ENCODE measurements at regions not wholly inside any gene's neighbourhood (a gene's known extent, or its start where the extent isn't known, plus 50 kb on each side); places are given as distances from the start of the nearest gene placed in this dataset.

DNA sequence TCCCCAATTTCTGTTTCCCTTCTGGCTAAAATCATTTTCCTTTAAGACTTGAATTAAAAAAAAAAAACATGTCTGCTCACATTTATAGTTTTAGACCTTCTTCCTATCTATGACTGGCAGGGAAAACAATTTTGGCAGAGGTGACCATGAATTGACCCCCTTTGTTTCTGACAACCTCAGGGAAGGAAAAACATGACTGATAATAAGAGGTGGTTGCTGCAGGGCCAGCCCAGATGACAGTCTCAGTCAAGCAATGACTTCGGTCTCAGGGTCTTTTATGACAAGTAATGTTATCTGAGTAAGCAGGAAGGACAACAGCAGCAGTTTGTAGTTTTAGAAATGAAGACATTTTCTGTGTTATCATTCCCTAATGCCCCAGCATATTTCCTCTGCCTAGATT lies 430.9 kb downstream of the LRIG3 start:
- no peak for DNase-seq (ENCODE audit: low spot score)

GRCh38 chr12:58491306-58491705 lies 429.0 kb downstream of the LRIG3 start:
- no peak for DNase-seq (ENCODE audit: low spot score)

DNA sequence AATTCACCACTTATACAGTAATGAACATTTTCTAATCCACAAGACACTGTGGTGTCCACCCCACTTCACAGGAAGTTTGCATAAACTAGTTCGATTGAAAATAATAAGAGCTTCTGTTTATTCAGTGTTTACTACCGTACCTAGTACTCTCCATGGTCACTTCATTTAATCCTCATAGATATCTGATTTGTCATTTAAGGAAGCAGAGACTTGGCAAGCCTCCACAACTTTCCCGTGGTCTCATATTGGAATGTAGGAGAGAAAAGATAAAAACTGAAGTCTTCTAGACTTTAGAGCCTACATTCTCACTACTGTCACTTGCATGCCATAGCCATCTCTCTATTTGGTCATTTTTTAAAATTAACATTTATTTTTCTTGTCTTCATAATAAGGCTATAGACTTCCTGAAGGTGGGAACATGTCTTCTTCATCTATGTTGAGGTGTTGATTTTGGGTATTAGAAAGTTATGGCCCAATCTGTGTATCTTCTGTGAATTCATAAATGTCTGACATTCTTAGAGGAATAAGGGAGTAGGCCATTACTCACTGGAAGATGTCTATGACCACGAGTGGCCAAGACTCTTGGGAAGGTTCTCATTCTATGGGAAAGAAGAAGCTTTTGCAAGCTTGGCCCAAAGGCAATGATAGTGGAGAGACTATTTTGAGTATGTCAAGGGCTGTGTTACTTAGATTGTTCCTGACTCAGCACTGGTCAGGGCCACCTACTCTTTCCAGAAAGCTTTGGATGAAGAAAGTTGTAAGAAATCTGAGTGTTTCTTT lies 423.7 kb downstream of the LRIG3 start:
- no peak for DNase-seq (ENCODE audit: low spot score)

DNA sequence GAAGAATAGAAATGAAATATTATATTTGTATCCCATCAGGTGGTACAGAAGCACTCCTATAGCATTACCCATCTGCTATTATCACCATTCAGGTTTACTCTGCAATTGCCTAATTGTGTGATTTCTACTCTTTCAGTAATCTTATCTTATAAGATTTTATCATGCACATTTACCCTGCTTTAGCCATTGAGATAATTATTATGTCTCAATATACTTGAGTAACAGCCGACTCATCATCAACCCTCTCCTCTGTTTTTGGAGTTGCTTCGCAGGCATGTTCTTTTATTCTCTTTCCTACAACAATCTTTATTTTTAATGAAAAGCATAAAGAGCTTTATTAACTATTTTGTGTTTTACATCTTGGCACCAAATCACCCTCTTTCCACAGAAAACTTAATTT lies 419.9 kb downstream of the LRIG3 start:
- no peak for DNase-seq (ENCODE audit: low spot score)

GRCh38 chr12:58502226-58502625 lies 418.1 kb downstream of the LRIG3 start:
- no peak for DNase-seq (ENCODE audit: low spot score)

DNA sequence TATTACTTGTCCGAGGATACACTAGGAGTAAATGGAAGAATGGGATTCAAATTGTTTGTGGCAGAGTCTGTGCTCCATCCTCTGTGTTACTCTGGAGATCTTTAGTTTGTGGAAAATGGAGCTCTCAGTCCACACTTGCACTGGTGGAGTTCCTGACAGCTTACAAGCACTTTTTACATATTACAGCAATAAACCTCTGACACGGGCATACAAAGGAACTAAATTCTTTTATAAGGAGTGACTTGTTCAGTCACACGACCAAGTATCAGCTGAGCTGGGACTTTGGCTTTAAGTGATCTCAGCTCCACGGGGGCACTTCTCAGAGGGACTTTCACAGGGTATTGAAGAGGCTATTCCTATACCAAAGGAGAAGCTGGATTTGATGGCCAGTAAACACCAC lies 417.5 kb downstream of the LRIG3 start:
- DNase-seq (ENCODE audit: low spot score), result no peak

GRCh38 chr12:58503731-58504130 lies 416.6 kb downstream of the LRIG3 start:
- DNase-seq (ENCODE audit: low spot score), result no peak

- no peak for DNase-seq (ENCODE audit: low spot score)
Measured at GRCh38 chr12:58504143-58504938, 416.0 kb downstream of the LRIG3 start.

GRCh38 chr12:58509116-58509885 lies 411.0 kb downstream of the LRIG3 start:
- no peak for DNase-seq (ENCODE audit: low spot score)

DNA sequence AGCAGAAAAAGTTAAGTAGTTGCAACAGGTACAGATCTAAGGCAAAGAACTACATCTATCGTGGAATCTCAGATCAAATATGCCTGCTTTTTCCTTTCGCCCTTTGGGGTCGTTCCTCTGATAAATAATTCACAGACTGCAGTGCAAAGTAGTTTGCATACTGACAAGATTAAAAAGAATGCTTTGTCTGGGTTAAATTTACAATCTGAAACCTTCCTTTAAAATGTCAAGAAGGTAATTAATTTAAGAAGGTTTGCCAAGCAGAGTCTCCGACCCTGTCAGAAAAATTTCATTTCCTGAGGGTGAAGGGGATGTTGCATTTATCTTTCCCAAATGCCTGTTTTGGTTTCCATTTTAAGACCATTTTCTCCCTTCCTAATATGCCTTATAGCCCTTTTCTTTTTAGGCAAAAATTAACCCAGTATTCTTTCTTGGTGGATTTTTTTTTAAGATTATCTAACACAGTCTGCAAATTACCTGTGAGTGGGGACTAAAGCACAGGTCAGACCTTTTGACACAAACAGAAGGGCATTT lies 406.9 kb downstream of the LRIG3 start:
- DNase-seq (ENCODE audit: low spot score), result no peak

GRCh38 chr12:58513852-58514251 lies 406.5 kb downstream of the LRIG3 start:
- no peak for DNase-seq (ENCODE audit: low spot score)

GRCh38 chr12:58519839-58520238 lies 400.5 kb downstream of the LRIG3 start:
- DNase-seq (ENCODE audit: low spot score), result no peak

DNA sequence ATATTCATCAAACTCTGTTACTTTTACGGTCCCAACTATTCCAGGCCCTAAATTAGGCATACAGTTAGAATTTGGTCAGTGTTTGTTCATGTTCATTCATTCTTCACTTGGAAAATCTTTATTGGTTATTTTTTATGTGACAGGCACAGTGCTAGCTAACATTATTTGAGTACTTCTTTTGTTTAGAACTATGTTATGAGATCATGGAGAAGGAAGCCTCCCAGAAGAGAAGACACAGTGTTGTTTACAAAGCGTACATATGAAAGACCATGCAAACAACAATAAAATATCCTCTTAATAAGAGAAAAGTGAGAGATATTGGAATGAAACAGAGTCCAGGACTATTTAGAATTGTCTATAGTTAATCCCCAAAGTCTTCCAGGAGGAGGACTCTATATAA lies 399.2 kb downstream of the LRIG3 start:
- no peak for DNase-seq (ENCODE audit: low spot score)

- DNase-seq (ENCODE audit: low spot score), result no peak
Measured at GRCh38 chr12:58521796-58522195, 398.5 kb downstream of the LRIG3 start.

DNA sequence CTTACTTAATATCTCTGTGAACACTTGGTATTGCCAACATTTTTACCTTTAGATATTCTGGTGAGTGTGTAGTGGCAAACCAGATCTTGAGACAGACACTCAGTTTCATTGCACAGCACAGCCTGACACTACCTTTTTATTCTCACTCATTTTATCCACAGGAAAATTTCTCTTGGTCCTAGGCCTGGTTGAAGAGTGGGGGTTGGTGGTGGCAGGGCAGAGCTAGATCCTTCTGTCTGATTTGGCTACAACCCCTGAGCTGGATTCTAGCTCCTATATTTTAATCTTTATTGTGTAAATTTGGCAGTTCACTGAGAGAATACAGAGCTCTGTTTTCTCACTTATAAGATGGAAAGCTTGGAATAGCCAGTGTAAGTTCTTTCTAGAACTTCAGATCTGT lies 396.9 kb downstream of the LRIG3 start:
- no peak for DNase-seq (ENCODE audit: low spot score)

- DNase-seq (ENCODE audit: low spot score), result no peak
Measured at GRCh38 chr12:58528271-58528670, 392.0 kb downstream of the LRIG3 start.

DNA sequence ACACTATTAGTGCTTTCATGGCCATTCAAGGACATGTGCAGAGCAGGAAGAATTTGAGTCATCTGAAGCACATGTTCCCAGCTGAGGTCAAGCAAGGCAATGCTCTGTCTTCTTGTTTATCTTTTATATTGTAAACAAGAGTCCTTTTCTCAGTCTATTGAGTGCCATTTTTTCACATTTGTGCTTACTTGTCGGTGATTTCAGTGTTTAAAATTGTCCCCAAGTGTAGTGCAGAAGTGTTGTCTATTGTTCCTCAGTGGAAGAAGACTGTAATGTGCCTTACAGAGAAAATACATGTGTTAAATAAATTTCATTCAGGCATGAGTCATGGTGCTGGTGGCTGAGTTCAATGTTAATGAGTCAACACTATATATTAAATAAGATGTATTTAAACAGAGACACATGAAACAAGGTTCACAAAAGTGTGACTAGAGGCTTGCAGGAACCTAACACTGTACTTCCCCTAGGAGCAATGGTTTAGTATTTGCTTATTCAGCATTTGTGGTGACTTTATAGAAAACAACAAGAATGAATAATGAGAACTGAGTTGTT lies 391.1 kb downstream of the LRIG3 start:
- no peak for DNase-seq (ENCODE audit: low spot score)

DNA sequence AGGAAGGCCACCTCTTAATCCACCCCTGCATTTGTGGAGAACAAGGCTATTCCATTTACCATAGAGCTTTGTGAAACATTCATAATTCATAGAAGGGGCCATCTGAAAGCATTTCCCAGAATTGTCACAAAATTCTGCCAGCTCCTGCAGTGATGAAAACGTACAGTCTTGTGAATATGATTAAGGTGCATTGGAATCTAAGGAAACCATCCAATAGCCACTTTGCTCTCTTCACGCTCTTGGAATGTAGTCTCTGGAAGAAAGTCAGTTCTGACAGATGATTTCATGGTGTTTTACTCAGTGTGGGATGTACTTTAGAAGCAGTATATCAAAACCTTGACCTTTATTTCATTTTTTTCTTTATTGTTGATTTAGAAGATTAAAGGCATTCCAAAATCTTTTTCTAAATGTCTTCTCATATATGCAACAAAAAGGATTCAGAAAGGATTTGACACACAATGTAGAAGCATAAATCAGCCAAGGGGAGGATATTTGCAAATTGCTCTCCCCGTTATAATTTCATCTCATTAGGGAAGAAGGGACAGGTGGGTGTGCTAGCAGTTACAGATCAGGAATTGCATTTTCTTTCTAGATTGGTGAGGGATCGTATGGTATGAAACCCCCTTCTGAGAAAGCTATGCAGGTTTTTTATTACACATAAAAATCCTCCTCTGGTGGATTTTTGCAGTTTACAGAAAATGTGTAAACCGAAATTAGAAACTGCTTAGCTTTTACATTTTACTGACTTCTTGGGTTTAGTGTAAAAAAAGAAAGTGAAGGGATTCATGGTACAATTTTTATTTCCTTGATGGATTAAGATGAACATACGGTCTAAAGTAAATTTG lies 390.2 kb downstream of the LRIG3 start:
- DNase-seq (ENCODE audit: low spot score), result no peak

DNA sequence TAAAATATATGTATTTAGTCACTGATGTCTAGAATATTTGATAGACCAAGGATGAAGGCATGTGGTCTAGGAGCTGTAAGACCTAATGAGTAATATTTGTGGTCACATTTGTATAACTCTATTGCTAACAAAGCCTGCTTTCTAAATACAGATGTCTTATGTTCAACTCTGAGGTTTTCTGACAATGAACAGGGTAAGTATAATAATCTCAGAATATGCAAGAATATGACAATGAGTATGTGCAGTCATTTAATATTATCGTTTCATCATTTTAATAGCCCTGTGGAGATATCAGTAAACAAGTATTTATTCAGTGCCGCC lies 389.6 kb downstream of the LRIG3 start:
- DNase-seq (ENCODE audit: low spot score), result no peak

- DNase-seq (ENCODE audit: low spot score), result no peak
Measured at GRCh38 chr12:58532855-58533608, 387.3 kb downstream of the LRIG3 start.

GRCh38 chr12:58533652-58534051 lies 386.7 kb downstream of the LRIG3 start:
- no peak for DNase-seq (ENCODE audit: low spot score)
